K562 (cell line): ENCODE measurements at regions not wholly inside any gene's neighbourhood (a gene's known extent, or its start where the extent isn't known, plus 50 kb on each side); places are given as distances from the start of the nearest gene placed in this dataset.

ENCODE experiments used
- ATAC-seq: fragments of 200-7000 bp; cut with Tn5 transposase; 3 replicates; pipeline ENCODE4 v1.9.1; 2020; ENCODE audit warnings: moderate library complexity
- BruUV-seq: library from RNA; stranded (reverse); fragments of 400-500 nt; replicated peaks from 2 replicates; lab custom pipeline; 2021; lab: Mats Ljungman, UMichigan
- CTCF ChIA-PET: fragments of 300-600 bp; formaldehyde crosslinking; extraction: SDS; loops from one replicate; lab custom pipeline; 2021; ENCODE audit warnings: low intra/inter-chr PET ratio; lab: Yijun Ruan, JAX
- POLR2A ChIA-PET: fragments of 300-600, 350-650 bp; sonication (Branson Sonifier 250); formaldehyde crosslinking; extraction: SDS; loops from one replicate; lab custom pipeline; 2021; ENCODE audit warnings: antibody characterized with exemption, inconsistent platforms; lab: Yijun Ruan, JAX
- DNase-seq, 4 experiments: peaks; one replicate each; pipeline versions ENCODE4 v3.0.0 to v3.0.0-alpha.2; 2011 to 2018; ENCODE audit warnings: low spot score in 3 of 4, mixed read lengths in 3 of 4; ENCODE audit errors: extremely low read depth in 1 of 4
- FAIRE-seq: peaks from 2 replicates; lab custom pipeline; 2011; peaks lifted over from hg19 to GRCh38; lab: Jason Lieb, UNC
- H2AFZ ChIP-seq: 2 replicates; pipeline ENCODE4 v1.6.0; 2011; ENCODE audit warnings: low read depth, low read length, control low read depth, inconsistent platforms
- H3K27ac ChIP-seq: fragments of 200-600 bp; 3 replicates; pipeline ENCODE4 v1.8.0; 2011; ENCODE audit warnings: low read depth, mild to moderate bottlenecking, control low read depth, inconsistent platforms, low read length, moderate library complexity, mixed read lengths; ENCODE audit errors: extremely low read depth
- H3K27me3 ChIP-seq, 2 experiments: fragments of 300-600 bp in 1 of 2; 2 replicates in 1 of 2; 3 replicates in 1 of 2; pipeline versions ENCODE4 v1.6.0 to v1.8.0; 2011; ENCODE audit warnings: inconsistent platforms in 2 of 2, low read length in 2 of 2, mild to moderate bottlenecking in 1 of 2, mixed read lengths in 1 of 2, moderate library complexity in 1 of 2; ENCODE audit not compliant: control insufficient read depth in 2 of 2, insufficient read depth in 2 of 2
- H3K36me3 ChIP-seq: fragments of 300-600 bp; 3 replicates; pipeline ENCODE4 v1.8.0; 2011; ENCODE audit warnings: mild to moderate bottlenecking, low read length, inconsistent platforms; ENCODE audit not compliant: control insufficient read depth, insufficient read depth
- H3K4me1 ChIP-seq, 2 experiments: fragments of 200-600 bp in 1 of 2; replicated peaks in 1 of 2; 2 replicates in 1 of 2; 3 replicates in 1 of 2; pipeline versions ENCODE4 v1.5.1 to v1.8.0; 2011; ENCODE audit warnings: inconsistent platforms in 2 of 2, low read length in 2 of 2, mild to moderate bottlenecking in 1 of 2, mixed read lengths in 1 of 2, moderate library complexity in 1 of 2; ENCODE audit not compliant: control insufficient read depth in 2 of 2, insufficient read depth in 2 of 2
- H3K4me2 ChIP-seq: 2 replicates; pipeline ENCODE4 v1.6.1; 2011; ENCODE audit warnings: low read length, control low read depth, inconsistent platforms, mixed read lengths; ENCODE audit not compliant: insufficient read depth
- H3K4me3 ChIP-seq: fragments of 200-600 bp; sonication (generic), shearing (Covaris generic); 2 replicates; pipeline ENCODE4 v1.5.1; 2016; ENCODE audit warnings: control low read depth, inconsistent platforms
- H3K79me2 ChIP-seq: fragments of 200-600 bp; 3 replicates; pipeline ENCODE4 v1.8.0; 2011; ENCODE audit warnings: low read length, inconsistent platforms; ENCODE audit not compliant: control insufficient read depth, insufficient read depth
- H3K9ac ChIP-seq, 2 experiments: 2 replicates each; pipeline versions ENCODE4 v1.6.0 to v1.6.1; 2011; ENCODE audit warnings: low read depth in 2 of 2, low read length in 2 of 2, control low read depth in 1 of 2, inconsistent platforms in 1 of 2, mild to moderate bottlenecking in 1 of 2, mixed read lengths in 1 of 2; ENCODE audit not compliant: insufficient read depth in 1 of 2
- H3K9me1 ChIP-seq: one replicate; pipeline ENCODE4 v1.6.0; 2011; ENCODE audit warnings: inconsistent platforms, mild to moderate bottlenecking, low read length, moderate library complexity; ENCODE audit not compliant: control insufficient read depth, insufficient read depth
- H3K9me3 ChIP-seq: replicated peaks from 2 replicates; pipeline ENCODE4 v1.5.1; 2011; ENCODE audit warnings: low read depth, low read length, inconsistent platforms; ENCODE audit not compliant: control insufficient read depth, insufficient read depth
- H4K20me1 ChIP-seq: replicated peaks from 2 replicates; pipeline ENCODE4 v1.6.1; 2011; ENCODE audit warnings: low read length, inconsistent platforms, mixed read lengths; ENCODE audit not compliant: control insufficient read depth, insufficient read depth
- DMBX1 ChIP-seq: fragments of 250-450 bp; sonication (Bioruptor Pico); IDR thresholded peaks from 2 replicates; pipeline ENCODE4 v1.8.0; 2022; ENCODE audit warnings: inconsistent platforms, mild to moderate bottlenecking, moderate library complexity, borderline replicate concordance
- DPF2 ChIP-seq: fragments of 450-650 bp; IDR thresholded peaks from 2 replicates; pipeline ENCODE4 v1.6.1; 2016
- KDM1A ChIP-seq, 2 experiments: fragments of 450-650 bp; IDR thresholded peaks; 2 replicates each; pipeline ENCODE4 v1.6.1; 2016; ENCODE audit warnings: mild to moderate bottlenecking in 2 of 2
- REST ChIP-seq, 2 experiments: fragments of 450-650 bp; formaldehyde crosslinking in 1 of 2; IDR thresholded peaks; 2 replicates each; pipeline versions ENCODE4 v1.4.0 to v1.6.1; 2014 to 2020; ENCODE audit warnings: mild to moderate bottlenecking in 2 of 2, borderline replicate concordance in 1 of 2, low read depth in 1 of 2
- SIN3A ChIP-seq, 2 experiments: fragments of 150-350 bp in 1 of 2; IDR thresholded peaks; 2 replicates each; pipeline ENCODE4 v1.6.1; 2011 to 2016; ENCODE audit warnings: borderline replicate concordance in 2 of 2, low read depth in 2 of 2, low read length in 2 of 2, mild to moderate bottlenecking in 2 of 2, moderate library complexity in 2 of 2; ENCODE audit not compliant: control insufficient read depth in 1 of 2
- ZNF12 ChIP-seq: sonication (generic); formaldehyde crosslinking; IDR thresholded peaks from 2 replicates; pipeline ENCODE4 v1.4.0; 2020; ENCODE audit warnings: mild to moderate bottlenecking, missing genetic modification reagents
- ZNF431 ChIP-seq: sonication (generic); formaldehyde crosslinking; IDR thresholded peaks from 2 replicates; pipeline ENCODE4 v1.8.0; 2022; ENCODE audit warnings: mild to moderate bottlenecking, missing genetic modification reagents
- WGBS: fragments of 100-300 bp; shearing (Covaris generic); methylation state at CpG from one replicate; pipeline ENCODE4 v1.1.6; 2016; ENCODE audit warnings: low coverage, mixed read lengths; ENCODE audit not compliant: insufficient coverage; ENCODE audit errors: missing lambda C conversion rate; 5-methylcytosine and 5-hydroxymethylcytosine counted together
- in situ Hi-C: fragments of 300-500 bp; cut with MboI; formaldehyde crosslinking; loops from 4 replicates; pipeline ENCODE4 v1.15.0; 2018; ENCODE audit warnings: inconsistent platforms, mixed read lengths
- intact Hi-C: fragments of 100-400 bp; cut with micrococcal nuclease; formaldehyde crosslinking; loops from 2 replicates; pipeline ENCODE4 v1.14.2; 2022
- TF ChIP-seq, protein P1 (sequence below): sonication (generic); formaldehyde crosslinking; IDR thresholded peaks from 2 replicates; pipeline ENCODE4 v1.8.1; 2022; ENCODE audit warnings: missing genetic modification reagents
- TF ChIP-seq, protein P2 (sequence below): sonication (generic); formaldehyde crosslinking; IDR thresholded peaks from 2 replicates; pipeline ENCODE4 v1.8.0; 2023; ENCODE audit warnings: mild to moderate bottlenecking, missing genetic modification reagents
- TF ChIP-seq, protein P3 (sequence below): fragments of 450-650 bp; formaldehyde crosslinking; IDR thresholded peaks from 2 replicates; pipeline ENCODE4 v1.4.0; 2022; ENCODE audit warnings: mild to moderate bottlenecking, moderate library complexity

GRCh38 chr4:15325987-15326386 is 101.8 kb upstream of the C1QTNF7 start:
- no TSS peak for BruUV-seq
- FAIRE-seq (no peak), ATAC-seq (no peak), DNase-seq (no peak)
- CTCF ChIA-PET: no interaction called here
- no peak overlapping the region for H3K4me3 ChIP-seq
- no peak overlapping the region for H2AFZ ChIP-seq
- no peaks in the 10 kb centered on the region for H3K4me1 ChIP-seq
- no peak overlapping the region for H3K9ac ChIP-seq
- H3K27me3 ChIP-seq: no peaks in the 10 kb centered on the region
- H3K79me2 ChIP-seq: no peaks in the 10 kb centered on the region
- no peaks in the 10 kb centered on the region for H3K9me3 ChIP-seq
- intact Hi-C loops (no loop called here), in situ Hi-C loops (no loop called here)
- 2% methylated on average over 5 of the region's 5 CpGs for WGBS
- H3K36me3 ChIP-seq: no peaks in the 10 kb centered on the region
- no peaks in the 10 kb centered on the region for H4K20me1 ChIP-seq
- POLR2A ChIA-PET: interaction anchor here (0.7 kb wide), 1 partner anchor 90 kb away, joined by 3 read pairs; no protein-coding TSS in a partner anchor
- H3K27ac ChIP-seq: no peak overlapping the region
- H3K9me1 ChIP-seq: no peaks in the 10 kb centered on the region
- no peak overlapping the region for H3K4me2 ChIP-seq
- TF ChIP-seq KDM1A (IDR thresholded peaks at IDR 0.05) (no peak), ZNF431 (CRISPR knock-in tag) (no peak), ZNF12 (CRISPR knock-in tag) (no peak), REST (IDR thresholded peaks at IDR 0.05; ENCODE audit: borderline replicate concordance) (no peak), REST (CRISPR knock-in tag; IDR thresholded peaks at IDR 0.05; ENCODE audit: low read depth) (no peak), SIN3A (IDR thresholded peaks at IDR 0.05; ENCODE audit: borderline replicate concordance in 2 of 2, control insufficient read depth in 1 of 2, low read depth in 2 of 2, low read length in 2 of 2) (no peak), DPF2 (no peak), DMBX1 (CRISPR knock-in tag) (no peak)
- TF ChIP-seq, protein P1, sequence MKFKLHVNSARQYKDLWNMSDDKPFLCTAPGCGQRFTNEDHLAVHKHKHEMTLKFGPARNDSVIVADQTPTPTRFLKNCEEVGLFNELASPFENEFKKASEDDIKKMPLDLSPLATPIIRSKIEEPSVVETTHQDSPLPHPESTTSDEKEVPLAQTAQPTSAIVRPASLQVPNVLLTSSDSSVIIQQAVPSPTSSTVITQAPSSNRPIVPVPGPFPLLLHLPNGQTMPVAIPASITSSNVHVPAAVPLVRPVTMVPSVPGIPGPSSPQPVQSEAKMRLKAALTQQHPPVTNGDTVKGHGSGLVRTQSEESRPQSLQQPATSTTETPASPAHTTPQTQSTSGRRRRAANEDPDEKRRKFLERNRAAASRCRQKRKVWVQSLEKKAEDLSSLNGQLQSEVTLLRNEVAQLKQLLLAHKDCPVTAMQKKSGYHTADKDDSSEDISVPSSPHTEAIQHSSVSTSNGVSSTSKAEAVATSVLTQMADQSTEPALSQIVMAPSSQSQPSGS (CRISPR knock-in tag): no peak
- TF ChIP-seq, protein P2, sequence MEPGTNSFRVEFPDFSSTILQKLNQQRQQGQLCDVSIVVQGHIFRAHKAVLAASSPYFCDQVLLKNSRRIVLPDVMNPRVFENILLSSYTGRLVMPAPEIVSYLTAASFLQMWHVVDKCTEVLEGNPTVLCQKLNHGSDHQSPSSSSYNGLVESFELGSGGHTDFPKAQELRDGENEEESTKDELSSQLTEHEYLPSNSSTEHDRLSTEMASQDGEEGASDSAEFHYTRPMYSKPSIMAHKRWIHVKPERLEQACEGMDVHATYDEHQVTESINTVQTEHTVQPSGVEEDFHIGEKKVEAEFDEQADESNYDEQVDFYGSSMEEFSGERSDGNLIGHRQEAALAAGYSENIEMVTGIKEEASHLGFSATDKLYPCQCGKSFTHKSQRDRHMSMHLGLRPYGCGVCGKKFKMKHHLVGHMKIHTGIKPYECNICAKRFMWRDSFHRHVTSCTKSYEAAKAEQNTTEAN (CRISPR knock-in tag): no peak
- TF ChIP-seq, protein P3, sequence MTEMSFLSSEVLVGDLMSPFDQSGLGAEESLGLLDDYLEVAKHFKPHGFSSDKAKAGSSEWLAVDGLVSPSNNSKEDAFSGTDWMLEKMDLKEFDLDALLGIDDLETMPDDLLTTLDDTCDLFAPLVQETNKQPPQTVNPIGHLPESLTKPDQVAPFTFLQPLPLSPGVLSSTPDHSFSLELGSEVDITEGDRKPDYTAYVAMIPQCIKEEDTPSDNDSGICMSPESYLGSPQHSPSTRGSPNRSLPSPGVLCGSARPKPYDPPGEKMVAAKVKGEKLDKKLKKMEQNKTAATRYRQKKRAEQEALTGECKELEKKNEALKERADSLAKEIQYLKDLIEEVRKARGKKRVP: no peak
